ENCODE measurements at regions not wholly inside any gene's neighbourhood (a gene's known extent, or its start where the extent isn't known, plus 50 kb on each side); places are given as distances from the start of the nearest gene placed in this dataset.
"Not testable (repeated sequence)": the region's sequence is repeated elsewhere in the genome, so short reads cannot be mapped to it uniquely, and the experiment has no call there.

- Histone ChIP-seq H2AFZ (ENCODE audit: low read length, unreplicated experiment) (no peak overlapping the region), H3K27me3 (ENCODE audit: insufficient read depth, low read length) (peaks cover 29% of the 10 kb centered on the region), H3K36me3 (ENCODE audit: insufficient read depth, low read length) (no peaks in the 10 kb centered on the region), H3K27ac (ENCODE audit: low read depth, low read length) (no peak overlapping the region), H3K79me2 (ENCODE audit: control insufficient read depth, insufficient read depth, low read length, unreplicated experiment) (no peaks in the 10 kb centered on the region), H3K4me3 (ENCODE audit: low read depth, low read length) (no peak overlapping the region), H3K4me1 (ENCODE audit: control insufficient read depth, insufficient read depth, low read length, unreplicated experiment) (no peaks in the 10 kb centered on the region)
These were observed 175.0 kb downstream of the KLF13 start for GRCh38 chr15:31501536-31502157.

- H3K27ac ChIP-seq (ENCODE audit: low read depth, low read length), result no peak overlapping the region
- no peaks in the 10 kb centered on the region for H3K4me1 ChIP-seq (ENCODE audit: control insufficient read depth, insufficient read depth, low read length, unreplicated experiment)
- H3K4me3 ChIP-seq (ENCODE audit: low read depth, low read length), result no peak overlapping the region
- no peaks in the 10 kb centered on the region for H3K36me3 ChIP-seq (ENCODE audit: insufficient read depth, low read length)
- no peaks in the 10 kb centered on the region for H3K79me2 ChIP-seq (ENCODE audit: control insufficient read depth, insufficient read depth, low read length, unreplicated experiment)
- H2AFZ ChIP-seq (ENCODE audit: low read length, unreplicated experiment), result no peak overlapping the region
- peaks cover 29% of the 10 kb centered on the region for H3K27me3 ChIP-seq (ENCODE audit: insufficient read depth, low read length)
These were observed 176.1 kb downstream of the KLF13 start for GRCh38 chr15:31502541-31503229.

DNA sequence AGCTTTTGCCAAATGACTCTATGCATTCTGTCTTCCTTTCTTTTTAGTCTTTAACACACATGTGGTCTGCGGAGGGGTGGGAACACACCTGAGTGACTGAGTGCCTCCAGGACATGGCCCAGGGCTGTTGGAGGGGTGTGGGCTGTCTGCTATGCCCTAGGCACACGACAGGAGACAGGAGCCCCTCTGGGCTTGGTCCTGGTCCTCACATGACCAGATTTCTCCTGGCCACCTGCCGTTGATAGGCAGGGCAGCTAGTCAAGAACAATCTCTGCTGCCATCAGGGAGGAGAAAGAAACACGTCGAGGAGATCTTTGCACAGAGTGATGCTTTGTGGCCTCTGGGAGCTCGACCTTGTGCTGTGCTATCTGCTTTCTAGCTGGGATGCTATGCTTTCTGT lies 176.6 kb downstream of the KLF13 start:
- no peaks in the 10 kb centered on the region for H3K36me3 ChIP-seq (ENCODE audit: insufficient read depth, low read length)
- no peaks in the 10 kb centered on the region for H3K79me2 ChIP-seq (ENCODE audit: control insufficient read depth, insufficient read depth, low read length, unreplicated experiment)
- H3K27ac ChIP-seq (ENCODE audit: low read depth, low read length), result no peak overlapping the region
- H3K27me3 ChIP-seq (ENCODE audit: insufficient read depth, low read length), result peaks cover 29% of the 10 kb centered on the region
- H3K4me1 ChIP-seq (ENCODE audit: control insufficient read depth, insufficient read depth, low read length, unreplicated experiment), result no peaks in the 10 kb centered on the region
- no peak overlapping the region for H2AFZ ChIP-seq (ENCODE audit: low read length, unreplicated experiment)
- H3K4me3 ChIP-seq (ENCODE audit: low read depth, low read length), result no peak overlapping the region

DNA sequence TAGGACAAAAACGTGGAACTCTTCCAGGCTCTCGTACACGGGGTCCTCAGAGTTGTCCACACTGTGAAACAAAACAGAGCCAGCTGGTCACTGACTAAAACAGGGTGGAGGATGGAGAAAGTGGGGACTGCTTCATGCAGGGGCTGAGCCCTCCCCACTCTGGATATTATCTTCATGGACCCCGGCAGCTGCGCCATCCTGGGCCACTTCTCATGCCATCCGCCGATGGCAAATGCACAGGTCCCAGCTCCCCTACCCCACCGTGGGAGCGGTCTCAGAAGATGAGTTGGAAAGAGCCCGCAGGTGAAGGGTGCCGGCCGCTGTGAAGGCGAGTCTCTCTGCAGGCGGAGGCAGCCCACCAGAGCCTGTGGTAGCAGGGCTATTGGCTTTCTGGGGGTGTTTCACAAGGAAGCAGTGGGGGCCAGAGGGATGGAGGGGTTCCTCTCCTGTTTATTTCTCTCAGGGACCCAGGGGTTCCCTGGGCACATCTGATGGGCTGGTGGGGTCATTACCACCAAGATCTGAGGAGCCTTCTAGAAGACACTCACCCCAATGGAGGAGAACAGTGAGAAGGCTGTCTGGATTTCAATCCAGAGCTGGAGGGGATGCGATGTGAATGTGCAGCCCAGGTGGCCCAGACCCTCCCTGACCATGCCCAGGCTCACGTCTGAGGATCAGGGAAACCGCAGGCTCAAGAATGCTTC lies 177.3 kb downstream of the KLF13 start:
- H3K4me1 ChIP-seq (ENCODE audit: control insufficient read depth, insufficient read depth, low read length, unreplicated experiment), result no peaks in the 10 kb centered on the region
- peaks cover 29% of the 10 kb centered on the region for H3K27me3 ChIP-seq (ENCODE audit: insufficient read depth, low read length)
- H3K4me3 ChIP-seq (ENCODE audit: low read depth, low read length), result no peak overlapping the region
- H3K36me3 ChIP-seq (ENCODE audit: insufficient read depth, low read length), result no peaks in the 10 kb centered on the region
- no peak overlapping the region for H3K27ac ChIP-seq (ENCODE audit: low read depth, low read length)
- H2AFZ ChIP-seq (ENCODE audit: low read length, unreplicated experiment), result no peak overlapping the region
- no peaks in the 10 kb centered on the region for H3K79me2 ChIP-seq (ENCODE audit: control insufficient read depth, insufficient read depth, low read length, unreplicated experiment)

DNA sequence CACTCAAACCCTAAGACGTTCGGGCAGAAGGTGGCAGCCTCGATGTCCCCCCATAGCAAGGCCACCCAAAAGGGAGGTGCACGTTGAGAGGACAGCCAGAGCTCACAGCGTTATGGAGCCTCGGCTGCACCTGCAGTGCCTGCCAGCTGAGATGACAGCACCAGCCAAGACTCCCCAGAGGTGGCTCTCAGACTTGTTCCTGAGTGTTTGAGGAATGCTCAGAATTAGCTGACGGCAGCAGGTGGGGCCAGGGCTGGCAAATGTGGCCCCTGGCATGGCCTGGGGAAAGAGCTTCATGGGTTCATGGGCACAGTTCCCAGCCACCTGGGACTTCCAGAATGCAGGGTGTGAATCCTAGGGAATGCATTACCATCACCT lies 177.8 kb downstream of the KLF13 start:
- Histone ChIP-seq H3K36me3 (ENCODE audit: insufficient read depth, low read length) (no peaks in the 10 kb centered on the region), H3K27me3 (ENCODE audit: insufficient read depth, low read length) (peaks cover 29% of the 10 kb centered on the region), H3K4me1 (ENCODE audit: control insufficient read depth, insufficient read depth, low read length, unreplicated experiment) (no peaks in the 10 kb centered on the region), H3K79me2 (ENCODE audit: control insufficient read depth, insufficient read depth, low read length, unreplicated experiment) (no peaks in the 10 kb centered on the region), H2AFZ (ENCODE audit: low read length, unreplicated experiment) (no peak overlapping the region), H3K27ac (ENCODE audit: low read depth, low read length) (no peak overlapping the region), H3K4me3 (ENCODE audit: low read depth, low read length) (no peak overlapping the region)

DNA sequence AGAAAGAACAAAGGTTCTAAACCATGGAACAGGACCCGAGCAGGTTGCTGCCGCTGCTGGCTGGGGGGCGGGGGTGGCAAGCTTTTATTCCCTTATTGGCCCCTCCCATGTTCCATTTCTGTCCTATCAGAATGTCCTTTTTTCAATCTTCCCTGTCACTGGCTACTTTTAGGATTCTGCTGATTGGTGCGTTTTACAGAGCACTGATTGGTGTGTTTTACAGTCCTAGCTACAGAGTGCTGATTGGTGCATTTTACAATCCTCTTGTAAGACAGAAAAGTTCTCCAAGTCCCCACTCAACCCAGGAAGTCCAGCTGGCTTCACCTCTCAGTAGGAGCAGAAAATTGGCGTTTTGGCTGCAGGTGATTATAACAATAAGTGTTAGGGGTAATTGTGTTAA lies 180.9 kb downstream of the KLF13 start:
- H3K27ac ChIP-seq (ENCODE audit: low read depth, low read length); H3K4me3 ChIP-seq (ENCODE audit: low read depth, low read length); H3K36me3 ChIP-seq (ENCODE audit: insufficient read depth, low read length); H3K4me1 ChIP-seq (ENCODE audit: control insufficient read depth, insufficient read depth, low read length, unreplicated experiment); H2AFZ ChIP-seq (ENCODE audit: low read length, unreplicated experiment); H3K79me2 ChIP-seq (ENCODE audit: control insufficient read depth, insufficient read depth, low read length, unreplicated experiment): not testable (repeated sequence)
- H3K27me3 ChIP-seq (ENCODE audit: insufficient read depth, low read length), result peaks cover 19% of the 10 kb centered on the region; the same call in 1 of the 2 replicates

GRCh38 chr15:31508656-31509055 lies 182.0 kb downstream of the KLF13 start:
- Histone ChIP-seq H3K79me2 (ENCODE audit: control insufficient read depth, insufficient read depth, low read length, unreplicated experiment) (no peaks in the 10 kb centered on the region), H3K36me3 (ENCODE audit: insufficient read depth, low read length) (no peaks in the 10 kb centered on the region), H3K27ac (ENCODE audit: low read depth, low read length) (no peak overlapping the region), H3K27me3 (ENCODE audit: insufficient read depth, low read length) (peaks cover 12% of the 10 kb centered on the region; the same call in 1 of the 2 replicates), H2AFZ (ENCODE audit: low read length, unreplicated experiment) (no peak overlapping the region), H3K4me1 (ENCODE audit: control insufficient read depth, insufficient read depth, low read length, unreplicated experiment) (no peaks in the 10 kb centered on the region), H3K4me3 (ENCODE audit: low read depth, low read length) (no peak overlapping the region)

DNA sequence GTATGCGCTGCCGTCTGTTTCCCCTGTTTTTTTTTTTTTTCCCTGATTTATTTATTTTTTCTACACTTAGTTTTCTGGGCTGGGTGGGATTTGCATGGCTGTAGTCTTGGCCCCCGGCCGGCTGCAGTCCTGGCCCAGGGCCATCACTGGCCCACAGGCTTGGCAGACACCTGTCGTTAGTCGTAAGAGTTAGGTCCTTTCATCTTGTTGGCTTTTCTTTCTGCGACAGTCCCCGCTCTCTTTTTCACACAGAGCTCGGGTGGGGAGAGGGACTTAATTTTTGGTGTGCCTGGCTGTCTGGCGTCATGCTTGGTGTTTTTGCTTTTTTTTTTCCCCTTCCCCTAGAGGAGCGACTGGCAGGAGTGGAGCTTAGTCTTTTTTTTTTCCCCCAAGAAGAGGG lies 183.4 kb downstream of the KLF13 start:
- Histone ChIP-seq H3K4me3 (ENCODE audit: low read depth, low read length) (no peak overlapping the region), H3K4me1 (ENCODE audit: control insufficient read depth, insufficient read depth, low read length, unreplicated experiment) (no peaks in the 10 kb centered on the region), H3K27me3 (ENCODE audit: insufficient read depth, low read length) (peaks cover 3% of the 10 kb centered on the region), H3K27ac (ENCODE audit: low read depth, low read length) (no peak overlapping the region), H3K79me2 (ENCODE audit: control insufficient read depth, insufficient read depth, low read length, unreplicated experiment) (no peaks in the 10 kb centered on the region), H3K36me3 (ENCODE audit: insufficient read depth, low read length) (no peaks in the 10 kb centered on the region), H2AFZ (ENCODE audit: low read length, unreplicated experiment) (no peak overlapping the region)

- peaks cover 3% of the 10 kb centered on the region for H3K27me3 ChIP-seq (ENCODE audit: insufficient read depth, low read length)
- H3K27ac ChIP-seq (ENCODE audit: low read depth, low read length), result no peak overlapping the region
- no peaks in the 10 kb centered on the region for H3K4me1 ChIP-seq (ENCODE audit: control insufficient read depth, insufficient read depth, low read length, unreplicated experiment)
- H3K4me3 ChIP-seq (ENCODE audit: low read depth, low read length), result no peak overlapping the region
- no peaks in the 10 kb centered on the region for H3K36me3 ChIP-seq (ENCODE audit: insufficient read depth, low read length)
- H3K79me2 ChIP-seq (ENCODE audit: control insufficient read depth, insufficient read depth, low read length, unreplicated experiment), result no peaks in the 10 kb centered on the region
- no peak overlapping the region for H2AFZ ChIP-seq (ENCODE audit: low read length, unreplicated experiment)
These were observed 185.2 kb downstream of the KLF13 start for GRCh38 chr15:31511707-31512310.

DNA sequence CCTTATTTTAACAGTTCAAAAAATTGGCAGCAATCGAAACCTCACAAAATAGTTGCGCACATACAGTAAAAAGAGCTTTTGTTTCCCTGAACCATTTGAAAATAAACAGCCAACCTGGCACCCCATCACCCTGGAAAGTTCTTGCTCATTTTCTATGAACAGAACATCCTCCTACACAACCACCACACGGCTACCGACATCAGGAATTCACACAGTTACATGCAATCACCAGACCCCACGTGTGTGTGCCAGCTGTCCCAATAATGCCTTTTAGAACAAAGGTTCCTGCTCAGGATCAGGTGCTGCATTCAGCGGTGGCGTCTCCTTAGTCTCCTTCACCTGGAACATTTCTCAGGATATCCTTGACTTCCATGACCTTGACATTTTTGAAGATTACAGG lies 186.5 kb downstream of the KLF13 start:
- Histone ChIP-seq H3K79me2 (ENCODE audit: control insufficient read depth, insufficient read depth, low read length, unreplicated experiment) (no peaks in the 10 kb centered on the region), H3K4me1 (ENCODE audit: control insufficient read depth, insufficient read depth, low read length, unreplicated experiment) (no peaks in the 10 kb centered on the region), H2AFZ (ENCODE audit: low read length, unreplicated experiment) (no peak overlapping the region), H3K4me3 (ENCODE audit: low read depth, low read length) (no peak overlapping the region), H3K27ac (ENCODE audit: low read depth, low read length) (no peak overlapping the region), H3K36me3 (ENCODE audit: insufficient read depth, low read length) (no peaks in the 10 kb centered on the region), H3K27me3 (ENCODE audit: insufficient read depth, low read length) (peaks cover 8% of the 10 kb centered on the region)
